ENCODE measurements at regions not wholly inside any gene's neighbourhood (a gene's known extent, or its start where the extent isn't known, plus 50 kb on each side); places are given as distances from the start of the nearest gene placed in this dataset.

- Histone ChIP-seq H3K36me3 (no peaks in the 10 kb centered on the region), H3K4me3 (no peak overlapping the region), H3K27me3 (no peaks in the 10 kb centered on the region), H3K27ac (no peak overlapping the region), H3K4me1 (no peaks in the 10 kb centered on the region), H3K9me3 (peaks cover 0 to 13% of the 10 kb centered on the region in 2 donors)
- DNase-seq = no peak
- no peak for ATAC-seq
- no peak for TF ChIP-seq CTCF (IDR thresholded peaks at IDR 0.05)
- intact Hi-C loops (cut with DNase I) = no loop called here
These were observed 1061.9 kb upstream of the TENM3 start for GRCh38 chr4:181181331-181181730.

- DNase-seq (no peak), ATAC-seq (no peak)
- Histone ChIP-seq H3K27ac (no peak overlapping the region), H3K4me3 (no peak overlapping the region), H3K27me3 (no peaks in the 10 kb centered on the region), H3K36me3 (no peaks in the 10 kb centered on the region), H3K4me1 (no peaks in the 10 kb centered on the region), H3K9me3 (peaks cover 0 to 16% of the 10 kb centered on the region in 2 donors)
- no peak for TF ChIP-seq CTCF (IDR thresholded peaks at IDR 0.05)
- intact Hi-C loops (cut with DNase I) = no loop called here
These were observed 1053.5 kb upstream of the TENM3 start for GRCh38 chr4:181189751-181190150.

- no peak for TF ChIP-seq CTCF (IDR thresholded peaks at IDR 0.05)
- Histone ChIP-seq H3K4me3 (no peak overlapping the region), H3K36me3 (no peaks in the 10 kb centered on the region), H3K4me1 (no peaks in the 10 kb centered on the region), H3K27ac (no peak overlapping the region), H3K27me3 (no peaks in the 10 kb centered on the region), H3K9me3 (no peaks in the 10 kb centered on the region)
- DNase-seq (peak in 2 of 4 donors; percentile 9 to 10), ATAC-seq (no peak)
- intact Hi-C loops (cut with DNase I) = no loop called here
These were observed 1049.9 kb upstream of the TENM3 start for GRCh38 chr4:181193131-181193930.

GRCh38 chr4:181194096-181194495 is 1049.1 kb upstream of the TENM3 start:
- H3K36me3 ChIP-seq = no peaks in the 10 kb centered on the region
- H3K4me1 ChIP-seq = no peaks in the 10 kb centered on the region
- no peaks in the 10 kb centered on the region for H3K9me3 ChIP-seq
- no peak overlapping the region for H3K27ac ChIP-seq
- intact Hi-C loops (cut with DNase I) = no loop called here
- TF ChIP-seq CTCF (IDR thresholded peaks at IDR 0.05) = no peak
- no peak overlapping the region for H3K4me3 ChIP-seq
- DNase-seq = no peak
- ATAC-seq = no peak
- H3K27me3 ChIP-seq = no peaks in the 10 kb centered on the region

GRCh38 chr4:181200076-181200475 is 1043.1 kb upstream of the TENM3 start:
- Histone ChIP-seq H3K9me3 (no peaks in the 10 kb centered on the region), H3K27ac (no peak overlapping the region), H3K27me3 (no peaks in the 10 kb centered on the region), H3K4me3 (no peak overlapping the region), H3K4me1 (no peaks in the 10 kb centered on the region), H3K36me3 (no peaks in the 10 kb centered on the region)
- ATAC-seq (no peak), DNase-seq (no peak)
- TF ChIP-seq CTCF (IDR thresholded peaks at IDR 0.05) = no peak
- intact Hi-C loops (cut with DNase I) = no loop called here
